RWPE1 (cell line): ENCODE measurements at regions not wholly inside any gene's neighbourhood (a gene's known extent, or its start where the extent isn't known, plus 50 kb on each side); places are given as distances from the start of the nearest gene placed in this dataset.

Experiments
- CTCF ChIA-PET: fragments of 350-600 bp; sonication (Branson Sonifier 250); formaldehyde crosslinking; extraction: SDS; loops from one replicate; lab custom pipeline; 2021; lab: Yijun Ruan, JAX
- POLR2A ChIA-PET: fragments of 400-600 bp; formaldehyde crosslinking; extraction: SDS; loops from one replicate; lab custom pipeline; 2020; ENCODE audit warnings: antibody characterized with exemption; ENCODE audit not compliant: low non-redundant PET; lab: Yijun Ruan, JAX
- DNase-seq: peaks from one replicate; pipeline ENCODE4 v3.0.0; 2012; ENCODE audit warnings: low spot score
- H3K27ac ChIP-seq: fragments of 450-650 bp; 2 replicates; pipeline ENCODE4 v1.5.1; 2017
- TF ChIP-seq, protein P1 (sequence below): fragments of 450-650 bp; conservative IDR thresholded peaks from 2 replicates; pipeline ENCODE4 v1.5.1; 2017; ENCODE audit warnings: low read depth, mild to moderate bottlenecking

DNA sequence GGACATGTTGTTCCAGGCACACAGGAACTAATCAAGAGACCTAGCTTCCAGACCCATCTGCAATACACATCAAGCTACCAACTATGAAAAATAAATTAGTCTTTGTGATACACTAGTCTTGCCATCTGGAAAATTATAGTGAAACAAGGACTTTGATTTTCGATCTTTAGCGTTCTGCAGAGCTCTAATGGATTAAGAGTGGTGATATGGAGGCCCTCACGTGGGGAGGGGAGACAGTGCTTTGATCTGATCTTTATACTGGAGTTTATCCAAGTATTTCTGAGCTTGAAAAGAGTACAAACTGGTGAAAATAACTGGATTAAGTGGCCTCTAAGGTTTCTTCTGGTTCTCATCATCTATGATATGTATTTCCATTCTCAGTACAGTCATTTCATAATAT is 273.4 kb upstream of the CDH7 start:
- CTCF ChIA-PET, result no interaction called here

DNA sequence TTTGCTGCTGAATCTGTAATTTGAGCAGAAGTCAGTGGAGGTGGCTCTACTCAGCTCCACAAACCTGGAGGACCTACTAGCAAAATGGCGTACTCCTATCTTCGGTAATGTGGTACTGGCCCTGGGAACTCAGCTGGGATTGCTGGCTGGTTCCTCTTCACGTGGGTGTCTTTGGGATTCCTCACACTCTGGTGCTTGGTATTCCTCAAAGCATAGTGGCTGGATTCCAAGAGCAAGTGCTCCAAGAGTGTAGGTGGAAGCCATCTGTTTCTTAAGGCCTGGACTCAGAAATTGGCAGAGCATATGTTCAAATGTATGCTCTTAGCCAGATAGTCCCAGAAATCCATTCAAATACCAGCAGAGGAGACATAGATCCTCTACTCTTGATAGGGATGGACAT is 281.9 kb upstream of the CDH7 start:
- ChIA-PET CTCF (no interaction called here), POLR2A (no interaction called here)
- TF ChIP-seq, protein P1, sequence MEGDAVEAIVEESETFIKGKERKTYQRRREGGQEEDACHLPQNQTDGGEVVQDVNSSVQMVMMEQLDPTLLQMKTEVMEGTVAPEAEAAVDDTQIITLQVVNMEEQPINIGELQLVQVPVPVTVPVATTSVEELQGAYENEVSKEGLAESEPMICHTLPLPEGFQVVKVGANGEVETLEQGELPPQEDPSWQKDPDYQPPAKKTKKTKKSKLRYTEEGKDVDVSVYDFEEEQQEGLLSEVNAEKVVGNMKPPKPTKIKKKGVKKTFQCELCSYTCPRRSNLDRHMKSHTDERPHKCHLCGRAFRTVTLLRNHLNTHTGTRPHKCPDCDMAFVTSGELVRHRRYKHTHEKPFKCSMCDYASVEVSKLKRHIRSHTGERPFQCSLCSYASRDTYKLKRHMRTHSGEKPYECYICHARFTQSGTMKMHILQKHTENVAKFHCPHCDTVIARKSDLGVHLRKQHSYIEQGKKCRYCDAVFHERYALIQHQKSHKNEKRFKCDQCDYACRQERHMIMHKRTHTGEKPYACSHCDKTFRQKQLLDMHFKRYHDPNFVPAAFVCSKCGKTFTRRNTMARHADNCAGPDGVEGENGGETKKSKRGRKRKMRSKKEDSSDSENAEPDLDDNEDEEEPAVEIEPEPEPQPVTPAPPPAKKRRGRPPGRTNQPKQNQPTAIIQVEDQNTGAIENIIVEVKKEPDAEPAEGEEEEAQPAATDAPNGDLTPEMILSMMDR, result no peak
- DNase-seq, result no peak
- no peak overlapping the region for H3K27ac ChIP-seq

More for the DNA sequence above, 273.4 kb upstream of the CDH7 start:
- POLR2A ChIA-PET, result no interaction called here
- no peak for DNase-seq
- TF ChIP-seq, protein P1, result no peak
- H3K27ac ChIP-seq, result no peak overlapping the region

DNA sequence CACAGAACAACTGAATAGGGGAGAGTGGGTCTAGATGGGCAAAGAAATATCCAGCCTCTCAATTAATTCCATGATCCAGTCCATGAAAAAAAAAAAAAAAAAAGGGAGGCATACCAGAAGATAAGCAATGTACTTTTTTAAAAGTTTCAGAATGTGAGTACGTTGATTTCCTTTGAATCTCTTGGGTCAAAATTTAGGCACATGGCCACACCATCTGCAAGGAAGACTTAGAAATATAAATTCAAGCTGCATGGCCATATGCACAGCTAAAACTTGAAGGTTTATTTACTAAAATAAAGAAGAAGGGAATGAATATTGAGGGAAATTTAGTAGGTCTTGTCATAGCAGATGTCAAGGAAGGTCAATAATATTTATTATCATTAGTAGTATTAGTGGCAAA is 286.5 kb upstream of the CDH7 start:
- DNase-seq, result no peak
- H3K27ac ChIP-seq, result no peak overlapping the region
- TF ChIP-seq, protein P1, result no peak
- CTCF ChIA-PET, result no interaction called here
- POLR2A ChIA-PET, result no interaction called here

DNA sequence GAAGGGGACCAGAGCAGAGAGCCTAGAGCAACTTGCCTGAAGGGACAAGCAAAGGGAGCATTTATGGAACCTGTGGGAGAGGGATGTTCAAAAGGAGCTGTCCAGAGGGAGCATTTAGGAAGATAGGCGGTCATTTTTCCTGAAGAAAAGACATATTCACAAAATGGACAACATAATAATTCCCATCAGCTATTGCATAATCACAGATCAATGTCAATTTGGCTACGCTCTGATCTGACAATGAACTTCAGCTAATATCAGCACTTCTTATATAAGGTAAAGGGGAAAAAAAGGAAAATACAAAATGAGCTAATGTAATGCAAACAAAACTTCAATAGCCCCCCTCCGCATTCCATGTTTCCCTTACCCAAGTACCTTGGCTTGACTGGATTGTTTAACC is 291.1 kb upstream of the CDH7 start:
- ChIA-PET POLR2A (no interaction called here), CTCF (no interaction called here)
- no peak for DNase-seq
- no peak overlapping the region for H3K27ac ChIP-seq
- TF ChIP-seq, protein P1, result no peak

DNA sequence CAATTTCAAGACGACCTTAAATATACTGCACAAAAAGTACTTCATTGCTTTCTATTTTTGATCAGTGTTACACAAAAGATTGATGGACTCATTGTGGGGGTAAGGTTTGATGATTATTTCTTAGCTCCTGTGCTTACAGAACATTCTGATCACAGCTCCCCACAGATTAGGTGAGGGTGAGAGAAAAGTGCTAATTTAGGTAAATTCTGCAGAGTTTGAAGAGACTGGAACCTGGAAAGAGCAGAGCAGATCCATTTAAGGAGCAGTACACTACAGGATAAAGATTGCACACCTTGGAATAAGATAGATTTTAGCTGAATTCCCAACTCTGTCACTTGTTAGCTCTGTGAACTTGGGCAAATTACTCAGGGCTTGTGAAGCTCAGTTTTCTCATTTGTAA is 291.9 kb upstream of the CDH7 start:
- CTCF ChIA-PET, result no interaction called here
- POLR2A ChIA-PET, result no interaction called here
- TF ChIP-seq, protein P1, result no peak
- no peak for DNase-seq
- no peak overlapping the region for H3K27ac ChIP-seq

DNA sequence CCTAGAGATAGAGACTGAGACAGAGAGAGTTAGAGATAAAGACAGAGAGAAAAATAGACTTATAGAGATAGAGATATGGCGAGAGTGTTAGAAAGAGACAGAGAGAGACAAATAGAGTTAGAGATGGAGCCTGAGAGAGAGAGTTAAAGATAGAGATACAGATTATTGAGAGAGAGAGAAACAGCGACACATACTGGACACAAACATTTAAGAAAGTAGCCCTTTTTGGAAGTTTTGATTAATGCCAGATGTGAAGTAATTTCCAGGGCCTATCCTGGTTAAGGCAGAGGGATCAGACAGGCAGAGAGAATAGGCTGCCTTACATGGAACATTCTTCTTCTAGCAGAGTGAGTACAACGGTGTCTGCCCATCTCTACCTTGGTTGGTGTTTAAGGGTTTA is 311.6 kb upstream of the CDH7 start:
- POLR2A ChIA-PET, result no interaction called here
- H3K27ac ChIP-seq, result no peak overlapping the region
- CTCF ChIA-PET, result no interaction called here
- TF ChIP-seq, protein P1, result no peak
- DNase-seq, result no peak

DNA sequence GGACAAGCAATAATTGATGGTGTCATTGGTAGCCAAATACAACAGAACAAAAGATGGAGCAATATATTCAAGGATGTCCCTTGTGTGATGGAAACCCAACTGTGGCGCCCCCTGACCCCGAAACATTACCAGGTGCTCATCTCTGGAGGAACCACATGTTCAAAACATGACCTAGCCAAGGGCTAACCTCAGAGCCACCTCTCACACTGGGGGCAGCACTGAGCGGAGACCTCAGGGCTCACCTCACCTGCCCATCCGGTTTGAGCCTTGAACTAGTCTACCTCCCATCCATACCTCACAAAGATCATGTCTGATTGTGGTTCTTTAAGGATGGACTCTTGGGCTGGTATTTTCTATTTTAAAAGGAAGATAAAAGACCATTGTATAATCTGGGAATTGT is 314.4 kb upstream of the CDH7 start:
- ChIA-PET CTCF (no interaction called here), POLR2A (no interaction called here)
- H3K27ac ChIP-seq, result no peak overlapping the region
- TF ChIP-seq, protein P1, result no peak
- no peak for DNase-seq
